Pancreas (tissue), 10 donors: ENCODE measurements at regions not wholly inside any gene's neighbourhood (a gene's known extent, or its start where the extent isn't known, plus 50 kb on each side); places are given as distances from the start of the nearest gene placed in this dataset.

Experiments used
- ATAC-seq, 4 donors: fragments of 200-7000 bp; cut with Tn5 transposase; one replicate each; pipeline versions ENCODE4 v1.8.0 to v1.9.1; 2020; ENCODE audit warnings: mild to moderate bottlenecking in 4 of 4, moderate library complexity in 4 of 4
- DNase-seq, 6 donors: peaks; one replicate each; pipeline ENCODE4 v3.0.0-alpha.2; 2020
- FAIRE-seq: peaks from 2 replicates; lab custom pipeline; 2012; peaks lifted over from hg19 to GRCh38; lab: Jason Lieb, UNC
- H3K27ac ChIP-seq, 4 donors: fragments of 200-600 bp; sonication (generic); 1 replicate in 3 of 4; 2 replicates in 1 of 4; pipeline versions ENCODE4 v1.5.0 to v1.8.0; 2020
- H3K27me3 ChIP-seq, 4 donors: fragments of 200-600 bp; one replicate each; pipeline ENCODE4 v1.8.0; 2021
- H3K36me3 ChIP-seq, 3 donors: fragments of 200-600 bp; sonication (generic) in 1 of 3; one replicate each; pipeline versions ENCODE4 v1.5.0 to v1.8.0; 2020 to 2021
- H3K4me1 ChIP-seq, 3 donors: fragments of 200-600 bp; one replicate each; pipeline ENCODE4 v1.8.0; 2021
- H3K4me3 ChIP-seq, 4 donors: fragments of 200-600 bp; sonication (generic) in 2 of 4; one replicate each; pipeline versions ENCODE4 v1.5.0 to v1.8.0; 2020 to 2021
- H3K9me3 ChIP-seq, 4 donors: fragments of 200-600 bp; one replicate each; pipeline ENCODE4 v1.8.0; 2021
- whole genome bisulfite sequencing, 2 donors: extraction: QIAGEN DNeasy Blood & Tissue Kit; methylation state at CpG; one replicate each; pipeline ENCODE4 v1.1.7; 2013; 5-methylcytosine and 5-hydroxymethylcytosine counted together
- intact Hi-C, 3 donors: fragments of 100-400 bp; cut with DNase I; formaldehyde crosslinking; loops; one replicate each; pipeline versions ENCODE4 v1.11.1 to v1.14.2; 2022
- TF ChIP-seq, protein P1 (sequence below), 4 donors: fragments of 200-600 bp; sonication (generic) in 3 of 4; IDR thresholded peaks; one replicate each; pipeline versions ENCODE4 v1.5.0 to v1.8.0; 2021; ENCODE audit warnings: antibody characterized with exemption in 4 of 4
- donor health status: healthy with polysubstance abuse.
- donor health status: DM: no; HTN: no; CAD: no; lungs with moderate emphysema.
- donor health status: DM: no; HTN: no; CAD: no.
- donor health status: control.
- donor health status: control.
- donor health status: Bipolar disorder and iron deficiency.
- donor health status: DM: yes; HTN: yes; CAD: no.
- donor health status: DM: no; HTN: no; CAD: no.
- donor health status: DM: no; HTN: no; CAD: no.
- donor health status: DM: yes; HTN: yes; CAD: no.

DNA sequence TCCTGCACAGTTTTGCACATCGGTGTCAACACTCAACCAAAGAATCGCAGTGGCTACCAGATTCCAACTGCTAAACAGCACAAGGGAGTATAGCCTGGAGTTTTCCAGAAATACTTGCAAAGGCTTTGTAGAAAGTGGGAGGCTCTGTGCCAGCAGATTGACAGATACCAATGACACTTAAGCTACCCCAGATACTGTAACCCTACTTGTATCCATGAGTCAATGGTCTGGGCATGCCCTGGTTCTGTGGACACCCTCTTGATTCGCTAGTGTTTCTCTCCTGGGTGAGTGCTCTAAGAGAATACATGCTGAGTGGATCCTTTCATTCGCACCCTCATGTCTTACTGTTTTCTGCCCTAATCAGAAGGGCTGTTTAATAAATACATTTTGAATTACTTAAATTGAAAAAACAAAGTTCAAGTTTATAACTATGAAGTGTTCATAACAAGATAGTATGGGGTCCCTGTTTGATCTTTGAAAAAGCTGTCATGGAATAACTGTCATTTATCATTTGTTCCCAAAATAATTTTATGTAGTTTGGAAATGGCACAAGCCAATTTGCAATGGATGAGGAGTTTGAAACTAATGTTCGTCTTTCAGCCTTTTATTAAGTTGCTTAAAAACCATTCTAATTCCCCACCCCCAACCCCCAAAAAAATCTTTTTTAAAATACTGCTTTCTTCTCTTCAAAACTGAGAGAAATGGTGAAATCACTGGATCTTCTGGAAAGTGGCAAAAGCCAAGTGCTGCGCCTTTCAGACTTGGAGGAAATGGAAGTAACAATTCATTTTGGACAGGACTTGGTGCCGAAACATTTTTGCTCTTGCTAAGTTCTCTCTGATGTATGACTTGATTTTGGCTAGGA lies 600.5 kb upstream of the TENM4 start:
- Histone ChIP-seq H3K27me3 (no peaks in the 10 kb centered on the region), H3K4me3 (no peak overlapping the region), H3K27ac (no peak overlapping the region), H3K36me3 (no peaks in the 10 kb centered on the region), H3K4me1 (no peaks in the 10 kb centered on the region), H3K9me3 (no peaks in the 10 kb centered on the region)
- DNase-seq (no peak), FAIRE-seq (no peak), ATAC-seq (no peak)
- WGBS, 2 donors: 75 to 85% methylated on average over 7 of the region's 7 CpGs
- TF ChIP-seq, protein P1, sequence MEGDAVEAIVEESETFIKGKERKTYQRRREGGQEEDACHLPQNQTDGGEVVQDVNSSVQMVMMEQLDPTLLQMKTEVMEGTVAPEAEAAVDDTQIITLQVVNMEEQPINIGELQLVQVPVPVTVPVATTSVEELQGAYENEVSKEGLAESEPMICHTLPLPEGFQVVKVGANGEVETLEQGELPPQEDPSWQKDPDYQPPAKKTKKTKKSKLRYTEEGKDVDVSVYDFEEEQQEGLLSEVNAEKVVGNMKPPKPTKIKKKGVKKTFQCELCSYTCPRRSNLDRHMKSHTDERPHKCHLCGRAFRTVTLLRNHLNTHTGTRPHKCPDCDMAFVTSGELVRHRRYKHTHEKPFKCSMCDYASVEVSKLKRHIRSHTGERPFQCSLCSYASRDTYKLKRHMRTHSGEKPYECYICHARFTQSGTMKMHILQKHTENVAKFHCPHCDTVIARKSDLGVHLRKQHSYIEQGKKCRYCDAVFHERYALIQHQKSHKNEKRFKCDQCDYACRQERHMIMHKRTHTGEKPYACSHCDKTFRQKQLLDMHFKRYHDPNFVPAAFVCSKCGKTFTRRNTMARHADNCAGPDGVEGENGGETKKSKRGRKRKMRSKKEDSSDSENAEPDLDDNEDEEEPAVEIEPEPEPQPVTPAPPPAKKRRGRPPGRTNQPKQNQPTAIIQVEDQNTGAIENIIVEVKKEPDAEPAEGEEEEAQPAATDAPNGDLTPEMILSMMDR (IDR thresholded peaks at IDR 0.05): no peak
- intact Hi-C loops: no loop called here

DNA sequence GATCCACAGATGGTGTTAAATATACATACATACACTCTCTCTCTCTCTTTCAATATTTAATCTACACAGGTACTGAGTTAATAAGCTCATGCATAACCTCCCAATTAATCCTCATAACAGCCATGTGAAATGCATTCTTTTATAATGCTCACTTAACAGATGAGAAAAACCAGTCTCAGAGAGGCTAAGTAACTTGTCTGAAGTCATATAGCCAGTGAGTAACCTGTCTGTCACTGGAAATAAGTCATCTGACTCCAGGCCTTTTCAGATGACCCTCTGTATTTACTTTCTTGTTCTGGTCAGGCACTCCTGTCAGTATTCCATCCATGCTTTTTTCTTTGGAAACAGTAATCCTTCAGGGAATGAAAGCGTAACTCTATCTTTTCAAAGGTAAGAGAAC lies 594.0 kb upstream of the TENM4 start:
- no peaks in the 10 kb centered on the region for H3K27me3 ChIP-seq
- no peaks in the 10 kb centered on the region for H3K9me3 ChIP-seq
- H3K27ac ChIP-seq: no peak overlapping the region
- DNase-seq: no peak
- H3K4me3 ChIP-seq: no peak overlapping the region
- FAIRE-seq: no peak
- ATAC-seq: no peak
- 95% methylated on average over 1 of the region's 1 CpG for WGBS, 2 donors
- intact Hi-C loops: no loop called here
- no peaks in the 10 kb centered on the region for H3K36me3 ChIP-seq
- no peaks in the 10 kb centered on the region for H3K4me1 ChIP-seq
- TF ChIP-seq, protein P1 (IDR thresholded peaks at IDR 0.05): no peak

GRCh38 chr11:80031014-80031600 lies 590.3 kb upstream of the TENM4 start:
- FAIRE-seq (no peak), ATAC-seq (peak in 1 of 4 donors; percentile 26), DNase-seq (no peak)
- intact Hi-C loops: no loop called here
- TF ChIP-seq, protein P1 (IDR thresholded peaks at IDR 0.05): no peak
- Histone ChIP-seq H3K4me3 (no peak overlapping the region), H3K9me3 (no peaks in the 10 kb centered on the region), H3K4me1 (no peaks in the 10 kb centered on the region), H3K27ac (no peak overlapping the region), H3K27me3 (no peaks in the 10 kb centered on the region), H3K36me3 (no peaks in the 10 kb centered on the region)
- 36 to 37% methylated on average over 3 of the region's 3 CpGs for WGBS, 2 donors

DNA sequence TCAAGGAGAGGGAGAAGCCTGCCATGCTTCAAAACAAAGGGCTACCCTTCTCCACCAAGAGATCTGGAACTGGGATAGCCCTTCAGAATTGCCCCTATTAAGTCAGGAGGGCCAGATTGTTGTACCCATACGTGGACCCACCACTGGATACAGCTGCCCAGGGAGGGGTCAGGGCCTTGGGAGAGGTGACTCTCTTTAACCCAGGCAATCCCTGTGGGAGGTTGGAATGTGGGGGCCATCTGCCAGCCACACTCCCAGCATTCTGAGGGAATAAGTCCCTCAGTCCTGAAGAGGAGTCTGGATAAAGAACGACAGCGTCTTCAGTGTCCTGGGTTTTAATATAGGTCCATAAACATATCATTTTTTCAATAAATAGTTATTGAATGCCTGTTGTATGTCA lies 588.2 kb upstream of the TENM4 start:
- FAIRE-seq: no peak
- 53 to 73% methylated on average over 3 of the region's 3 CpGs for WGBS, 2 donors
- intact Hi-C loops: no loop called here
- no peaks in the 10 kb centered on the region for H3K4me1 ChIP-seq
- no peak overlapping the region for H3K4me3 ChIP-seq
- ATAC-seq: no peak
- no peak overlapping the region for H3K27ac ChIP-seq
- TF ChIP-seq, protein P1 (IDR thresholded peaks at IDR 0.05): no peak
- H3K36me3 ChIP-seq: no peaks in the 10 kb centered on the region
- no peak for DNase-seq
- no peaks in the 10 kb centered on the region for H3K9me3 ChIP-seq
- H3K27me3 ChIP-seq: no peaks in the 10 kb centered on the region

- no peak for ATAC-seq
- H3K27ac ChIP-seq: no peak overlapping the region
- H3K4me1 ChIP-seq: no peaks in the 10 kb centered on the region
- 53 to 67% methylated on average over 4 of the region's 4 CpGs for WGBS, 2 donors
- FAIRE-seq: no peak
- DNase-seq: no peak
- intact Hi-C loops: no loop called here
- TF ChIP-seq, protein P1 (IDR thresholded peaks at IDR 0.05): no peak
- H3K4me3 ChIP-seq: no peak overlapping the region
- H3K36me3 ChIP-seq: no peaks in the 10 kb centered on the region
- no peaks in the 10 kb centered on the region for H3K27me3 ChIP-seq
- no peaks in the 10 kb centered on the region for H3K9me3 ChIP-seq
Measured at GRCh38 chr11:80024119-80024518, 583.3 kb upstream of the TENM4 start.
